GM18520 (cell line): ENCODE measurements at regions not wholly inside any gene's neighbourhood (a gene's known extent, or its start where the extent isn't known, plus 50 kb on each side); places are given as distances from the start of the nearest gene placed in this dataset.

Experiments used
- ATAC-seq: cut with Tn5 transposase; IDR thresholded peaks from one replicate; pipeline ENCODE4 v1.9.1; 2021; ENCODE audit not compliant: unreplicated experiment

DNA sequence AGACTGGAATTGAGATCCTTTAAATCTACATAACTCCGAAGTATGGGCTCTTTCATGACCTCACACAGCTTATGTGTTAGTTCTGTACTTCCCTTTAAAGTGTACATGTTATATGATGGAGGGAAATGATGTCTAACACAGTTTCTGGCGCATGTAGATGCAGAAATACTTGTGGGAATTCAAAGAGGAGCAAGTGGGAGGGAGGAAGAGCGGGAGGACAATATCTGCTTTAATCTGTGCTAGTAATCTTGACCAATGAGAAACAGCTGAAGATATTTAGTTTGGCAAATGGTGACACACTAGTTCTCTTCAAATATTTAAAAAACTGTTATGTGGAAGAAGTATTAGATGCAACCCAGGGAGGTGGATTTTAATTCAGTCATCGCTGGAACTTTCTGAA lies 62.9 kb upstream of the PLEKHG1 start:
- no peak for ATAC-seq

DNA sequence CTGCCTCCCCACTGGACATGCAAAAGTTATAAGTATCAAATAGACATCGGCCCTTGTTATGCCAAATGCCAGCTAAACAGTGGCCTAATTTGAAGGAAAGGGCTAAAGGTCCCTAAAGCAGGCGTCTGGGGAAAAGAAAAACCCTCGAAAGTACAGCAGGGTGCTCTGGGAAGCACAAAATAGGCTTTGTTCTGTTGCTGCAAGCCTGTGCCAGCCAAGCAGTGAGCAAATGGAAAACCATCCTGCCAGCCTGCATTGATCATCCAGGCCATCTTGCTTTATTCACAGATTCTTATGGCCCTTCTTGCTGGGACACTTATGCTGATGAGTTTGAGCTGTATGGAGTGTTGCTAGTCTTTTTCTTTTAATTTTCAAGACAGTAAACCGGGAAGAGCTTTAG lies 62.2 kb upstream of the PLEKHG1 start:
- no peak for ATAC-seq

DNA sequence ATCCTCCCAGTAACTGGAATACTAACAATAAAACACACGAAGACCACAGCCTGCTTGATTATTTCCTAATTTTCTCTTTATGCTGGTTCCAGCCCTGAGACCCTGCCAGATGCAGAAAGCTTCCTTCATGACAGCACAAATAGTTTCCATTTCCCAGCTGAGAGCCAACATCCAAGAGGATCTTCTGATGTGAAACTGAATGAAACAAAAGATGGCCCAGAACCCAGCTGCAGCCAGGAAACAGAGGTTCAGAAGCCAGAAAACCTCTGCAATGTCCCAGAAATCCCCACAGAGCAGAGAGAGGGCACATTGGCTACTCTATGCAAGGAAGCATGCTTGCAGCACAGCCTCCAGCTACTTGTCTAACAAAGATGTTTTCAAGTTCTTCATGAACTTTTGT lies 61.8 kb upstream of the PLEKHG1 start:
- no peak for ATAC-seq

DNA sequence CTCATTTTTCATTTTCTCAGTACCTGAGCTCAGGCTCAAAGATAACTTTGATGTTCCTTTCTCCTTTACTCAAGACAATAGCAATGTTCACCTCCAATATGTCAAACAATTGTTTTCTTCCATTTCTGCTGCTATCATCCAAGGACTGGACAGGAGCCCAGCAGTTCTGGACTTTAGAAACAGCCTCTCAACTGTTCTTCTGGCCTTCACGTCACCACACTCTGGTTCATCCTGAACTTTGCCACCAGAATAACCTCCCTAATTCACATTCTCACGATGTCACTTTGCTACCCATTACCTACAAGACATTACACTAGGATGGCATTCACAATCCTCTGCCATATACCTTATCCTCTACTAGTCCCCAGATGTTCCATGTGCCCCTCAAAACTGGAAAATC lies 60.6 kb upstream of the PLEKHG1 start:
- no peak for ATAC-seq

DNA sequence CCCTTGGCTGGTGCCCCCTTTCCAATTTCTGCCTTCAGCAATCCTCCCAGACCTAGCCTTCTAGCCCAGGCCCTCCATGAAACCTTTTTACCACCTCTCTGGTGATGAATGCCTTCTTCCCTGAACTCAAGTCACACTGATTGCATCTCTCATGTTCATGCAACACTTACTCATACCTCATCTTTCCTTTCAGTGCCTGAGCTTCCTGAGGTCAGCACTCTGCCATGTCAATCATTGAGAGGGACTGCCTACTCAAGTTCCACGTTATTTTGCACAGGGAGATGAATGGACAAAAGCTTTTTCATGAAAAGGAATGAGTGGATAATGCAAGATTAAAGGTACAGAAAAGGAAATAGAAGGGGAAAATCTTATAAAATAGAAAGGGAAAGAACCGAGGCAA lies 60.1 kb upstream of the PLEKHG1 start:
- no peak for ATAC-seq

DNA sequence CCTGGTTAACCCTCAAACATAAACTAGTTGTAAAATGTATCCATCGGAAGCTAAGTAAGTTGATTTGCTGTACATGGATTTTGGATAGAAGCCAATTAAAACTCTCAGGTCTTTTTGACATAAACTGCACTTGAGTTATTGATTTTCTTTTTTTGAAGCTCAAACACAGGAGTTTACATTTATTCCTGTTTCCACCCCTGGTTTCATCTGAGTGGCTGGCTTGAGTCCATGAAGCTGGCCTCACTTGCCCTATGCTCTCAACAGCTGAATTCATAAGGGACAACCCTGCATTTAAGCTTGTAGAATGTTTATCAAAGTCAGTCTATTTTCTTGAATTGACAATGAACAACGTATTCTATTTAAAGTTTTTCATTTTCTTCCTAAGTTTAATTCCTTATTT lies 58.1 kb upstream of the PLEKHG1 start:
- ATAC-seq, result no peak

DNA sequence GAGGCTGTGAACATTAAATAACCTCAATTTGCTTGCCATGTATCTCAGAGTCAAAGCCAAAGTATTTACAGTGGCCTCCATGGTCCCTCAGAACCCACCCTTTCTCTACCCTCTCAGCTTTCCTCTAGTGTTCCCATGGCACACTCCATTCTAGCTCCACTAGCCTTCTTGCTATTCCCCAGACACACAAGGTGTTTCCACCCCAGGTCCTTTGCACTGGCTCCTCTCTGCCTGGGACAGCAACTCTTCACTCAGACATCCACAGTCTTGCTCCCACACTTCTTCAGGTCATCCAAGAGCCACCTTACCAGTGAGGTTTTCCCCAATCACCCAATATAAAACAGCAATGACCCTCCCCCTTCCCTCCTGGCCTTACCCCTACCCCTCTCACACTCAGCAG lies 56.5 kb upstream of the PLEKHG1 start:
- no peak for ATAC-seq

DNA sequence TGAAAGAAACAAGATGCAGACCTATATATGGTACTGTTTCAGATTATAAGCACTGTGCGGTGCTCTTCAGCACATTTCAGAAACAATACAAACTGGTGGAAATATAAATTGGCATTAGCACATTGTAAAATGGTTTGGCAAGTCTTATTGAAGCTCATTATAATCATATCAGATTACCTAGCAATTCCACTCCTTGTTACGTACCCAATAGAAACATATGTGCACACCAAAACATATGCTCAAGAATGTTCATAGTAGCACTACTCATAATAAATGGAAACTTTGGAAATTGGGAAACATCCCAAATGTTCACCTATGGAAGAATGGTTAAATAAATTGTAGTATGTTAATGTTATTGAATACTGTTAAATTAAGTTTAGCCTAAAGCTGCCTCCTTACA lies 54.9 kb upstream of the PLEKHG1 start:
- ATAC-seq, result no peak

DNA sequence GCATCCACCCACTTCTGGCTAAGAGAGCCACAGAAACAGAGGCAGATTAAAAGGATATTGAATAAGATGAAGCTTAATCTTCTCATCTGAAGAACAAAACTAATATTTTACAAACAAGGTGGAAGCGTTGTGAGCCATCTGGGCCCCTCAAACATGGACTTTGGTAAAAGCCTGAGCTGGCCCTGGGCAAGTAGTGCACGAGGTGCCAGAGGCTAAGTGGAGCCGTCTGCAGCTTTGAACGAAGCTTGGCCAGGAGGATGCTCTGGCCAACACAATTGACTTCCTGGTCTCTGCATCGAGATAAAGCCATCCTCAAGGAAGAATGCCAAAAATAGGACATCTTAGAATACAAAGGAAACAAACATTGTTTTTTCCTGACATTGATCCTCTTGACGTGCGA lies 53.2 kb upstream of the PLEKHG1 start:
- ATAC-seq, result no peak

DNA sequence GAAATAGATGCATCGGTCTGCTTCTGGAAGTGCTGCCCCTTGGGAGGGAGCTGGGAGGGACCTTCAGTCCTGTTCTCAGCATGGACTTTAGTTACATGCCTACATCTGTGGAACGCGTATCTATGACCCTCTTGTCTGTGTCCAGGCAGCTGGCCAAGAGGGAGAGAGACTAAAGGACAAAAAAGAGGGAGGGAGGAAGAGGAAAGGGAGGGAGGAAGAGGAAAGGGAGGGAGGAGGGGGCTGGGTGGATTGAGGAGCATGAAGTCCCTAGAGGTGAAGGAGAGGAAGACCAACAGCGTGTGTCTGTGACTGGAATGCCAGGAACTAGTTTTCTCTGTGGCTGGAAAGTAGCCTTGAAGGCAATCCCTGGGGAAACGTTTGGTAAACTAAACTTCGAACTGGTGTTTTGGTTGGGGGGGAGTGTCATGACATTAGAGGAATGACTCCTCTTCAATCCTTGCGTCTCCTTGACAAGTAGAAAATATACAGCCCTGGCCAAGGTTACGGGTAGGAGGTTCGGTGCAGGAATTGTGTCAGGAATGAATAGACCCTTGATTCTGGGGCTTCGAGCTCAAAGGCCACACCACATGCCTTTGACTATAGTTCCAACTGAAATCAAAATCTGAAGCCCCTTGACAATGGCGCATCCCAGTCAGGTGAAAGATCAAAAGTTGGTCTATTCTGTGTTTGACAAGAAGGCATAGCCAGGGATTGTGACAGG lies 52.0 kb upstream of the PLEKHG1 start:
- ATAC-seq, result no peak

DNA sequence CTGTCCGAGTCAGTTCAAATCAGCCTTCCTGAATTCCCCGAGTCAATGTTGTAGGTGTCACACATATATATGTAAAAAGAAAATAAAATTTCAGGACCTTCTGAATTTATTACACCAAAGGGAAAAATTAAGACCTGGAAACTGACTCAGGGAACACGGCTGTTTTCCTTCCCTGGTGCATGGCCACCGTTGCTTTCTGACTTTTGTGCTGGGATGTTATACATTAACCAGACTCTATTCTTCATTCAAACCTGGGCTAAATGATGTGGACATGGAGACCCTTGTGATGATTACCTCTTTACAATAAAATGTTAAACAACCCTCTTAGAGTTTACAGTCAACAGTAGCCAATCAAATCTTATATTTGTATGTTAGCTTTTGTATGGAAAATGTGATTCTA lies 51.4 kb upstream of the PLEKHG1 start:
- ATAC-seq, result no peak

DNA sequence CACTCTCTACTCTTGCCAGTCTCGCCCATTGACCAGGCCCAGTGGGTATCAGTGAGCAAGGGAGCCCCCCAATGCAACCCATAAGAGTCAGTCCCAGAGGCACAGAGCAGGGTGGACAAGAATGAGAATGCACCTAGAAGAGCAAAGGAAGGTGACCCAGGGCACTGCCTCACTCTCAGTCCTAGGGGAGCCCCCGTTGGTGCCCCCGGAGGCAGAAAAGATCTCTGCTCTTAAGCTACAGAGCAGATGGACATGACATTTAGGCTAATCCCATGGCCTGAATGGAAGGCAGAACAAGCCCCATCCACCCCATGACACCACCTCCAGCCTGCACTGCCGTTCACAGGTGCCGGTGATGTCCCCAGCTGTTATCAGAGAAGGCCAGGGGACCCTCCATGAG lies 50.7 kb upstream of the PLEKHG1 start:
- no peak for ATAC-seq

DNA sequence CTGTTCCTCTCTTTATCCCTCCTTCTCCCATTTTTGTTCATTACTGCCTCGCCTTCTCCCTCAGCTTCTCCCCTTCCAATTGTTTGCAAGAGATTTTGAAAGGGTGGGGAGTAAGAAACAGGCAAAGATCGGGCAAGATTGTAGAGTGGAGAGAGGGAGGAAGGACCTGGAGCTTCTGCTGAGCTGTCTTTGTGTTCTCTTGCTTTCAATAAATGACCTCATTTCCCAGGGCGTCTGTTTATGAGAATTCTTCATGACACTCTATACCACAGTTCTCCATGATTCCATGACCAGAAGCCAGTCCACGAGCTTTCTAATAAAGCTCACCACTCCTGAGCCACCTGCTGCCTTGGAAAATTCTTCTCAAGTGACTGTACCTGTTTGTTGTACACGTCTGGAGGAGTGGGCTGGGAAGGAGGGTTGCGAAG lies 50.0 kb upstream of the PLEKHG1 start:
- no peak for ATAC-seq
